ENCODE measurements at regions not wholly inside any gene's neighbourhood (a gene's known extent, or its start where the extent isn't known, plus 50 kb on each side); places are given as distances from the start of the nearest gene placed in this dataset.

DNA sequence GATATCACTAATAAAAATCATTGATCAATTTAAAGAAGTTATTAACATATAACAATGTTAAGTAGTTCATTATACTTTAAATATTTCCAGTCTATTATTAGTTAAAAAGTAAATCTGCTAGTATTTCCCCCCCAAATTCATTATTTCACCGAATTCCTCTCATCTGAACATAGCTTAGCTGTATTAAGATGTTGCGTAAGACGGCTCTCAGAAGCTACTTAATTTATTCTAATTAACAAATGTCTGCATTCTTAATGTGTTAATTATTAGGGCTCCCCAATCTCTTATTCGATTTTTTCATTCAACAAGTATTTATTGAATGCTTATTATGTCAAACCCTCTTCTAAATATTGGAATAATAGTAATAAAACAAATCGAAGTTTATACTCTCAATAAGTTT lies 290.7 kb downstream of the TRIML1 start:
- TF ChIP-seq, protein P1, sequence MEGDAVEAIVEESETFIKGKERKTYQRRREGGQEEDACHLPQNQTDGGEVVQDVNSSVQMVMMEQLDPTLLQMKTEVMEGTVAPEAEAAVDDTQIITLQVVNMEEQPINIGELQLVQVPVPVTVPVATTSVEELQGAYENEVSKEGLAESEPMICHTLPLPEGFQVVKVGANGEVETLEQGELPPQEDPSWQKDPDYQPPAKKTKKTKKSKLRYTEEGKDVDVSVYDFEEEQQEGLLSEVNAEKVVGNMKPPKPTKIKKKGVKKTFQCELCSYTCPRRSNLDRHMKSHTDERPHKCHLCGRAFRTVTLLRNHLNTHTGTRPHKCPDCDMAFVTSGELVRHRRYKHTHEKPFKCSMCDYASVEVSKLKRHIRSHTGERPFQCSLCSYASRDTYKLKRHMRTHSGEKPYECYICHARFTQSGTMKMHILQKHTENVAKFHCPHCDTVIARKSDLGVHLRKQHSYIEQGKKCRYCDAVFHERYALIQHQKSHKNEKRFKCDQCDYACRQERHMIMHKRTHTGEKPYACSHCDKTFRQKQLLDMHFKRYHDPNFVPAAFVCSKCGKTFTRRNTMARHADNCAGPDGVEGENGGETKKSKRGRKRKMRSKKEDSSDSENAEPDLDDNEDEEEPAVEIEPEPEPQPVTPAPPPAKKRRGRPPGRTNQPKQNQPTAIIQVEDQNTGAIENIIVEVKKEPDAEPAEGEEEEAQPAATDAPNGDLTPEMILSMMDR (IDR thresholded peaks at IDR 0.05 in 8 of 11, conservative IDR thresholded peaks at IDR 0.05 in 3 of 11) = no peak
- no peak for TF ChIP-seq POLR2AphosphoS5 (IDR thresholded peaks at IDR 0.05)
- no peak for TF ChIP-seq POLR2A (IDR thresholded peaks at IDR 0.05)

Data from spleen (tissue), 7 donors.